Left lung (tissue), 4 donors: ENCODE measurements at regions not wholly inside any gene's neighbourhood (a gene's known extent, or its start where the extent isn't known, plus 50 kb on each side); places are given as distances from the start of the nearest gene placed in this dataset.

Source experiments
- ATAC-seq: fragments of 200-7000 bp; cut with Tn5 transposase; one replicate; pipeline ENCODE4 v1.9.1; 2020; ENCODE audit warnings: moderate library complexity
- DNase-seq, 4 donors: peaks; one replicate each; pipeline ENCODE4 v3.0.0-alpha.2; 2013 to 2020
- H3K27ac ChIP-seq, 2 donors: fragments of 200-600 bp; sonication (generic) in 1 of 2; one replicate each; pipeline versions ENCODE4 v1.5.0 to v1.8.0; 2020 to 2021
- H3K27me3 ChIP-seq, 2 donors: fragments of 200-600 bp; sonication (generic) in 1 of 2; one replicate each; pipeline versions ENCODE4 v1.5.0 to v1.8.0; 2020 to 2021
- H3K36me3 ChIP-seq, 2 donors: fragments of 200-600 bp; sonication (generic) in 1 of 2; one replicate each; pipeline versions ENCODE4 v1.5.0 to v1.8.0; 2020 to 2021
- H3K4me1 ChIP-seq, 2 donors: fragments of 200-600 bp; one replicate each; pipeline ENCODE4 v1.8.0; 2021
- H3K4me3 ChIP-seq, 2 donors: fragments of 200-600 bp; sonication (generic) in 1 of 2; one replicate each; pipeline versions ENCODE4 v1.5.0 to v1.8.0; 2020 to 2021; ENCODE audit warnings: mild to moderate bottlenecking in 1 of 2
- H3K9me3 ChIP-seq, 2 donors: fragments of 200-600 bp; sonication (generic) in 1 of 2; one replicate each; pipeline versions ENCODE4 v1.5.0 to v1.8.0; 2020 to 2021
- CTCF ChIP-seq, 2 donors: fragments of 200-600 bp; sonication (generic) in 1 of 2; IDR thresholded peaks; one replicate each; pipeline versions ENCODE4 v1.5.0 to v1.8.0; 2021; ENCODE audit warnings: antibody characterized with exemption in 2 of 2
- intact Hi-C, 2 donors: fragments of 100-400 bp; cut with DNase I; formaldehyde crosslinking; loops; one replicate each; pipeline versions ENCODE4 v1.11.2 to v1.14.2; 2022
- donor health status: DM: no; HTN: yes; CAD: no.
- donor health status: DM: no; HTN: no; CAD: no.

- peaks cover 0 to 3% of the 10 kb centered on the region in 2 donors for H3K9me3 ChIP-seq
- TF ChIP-seq CTCF (IDR thresholded peaks at IDR 0.05), result no peak
- intact Hi-C loops, result no loop called here
- ATAC-seq (no peak), DNase-seq (no peak)
- no peak overlapping the region for H3K4me3 ChIP-seq
- H3K4me1 ChIP-seq, result no peaks in the 10 kb centered on the region
- no peaks in the 10 kb centered on the region for H3K27me3 ChIP-seq
- H3K27ac ChIP-seq, result no peak overlapping the region
- H3K36me3 ChIP-seq, result no peaks in the 10 kb centered on the region
Measured at GRCh38 chr16:65934443-65934842, 432.0 kb upstream of the CDH5 start.

GRCh38 chr16:65933703-65934102, 432.8 kb upstream of the CDH5 start:
- Histone ChIP-seq H3K9me3 (peaks cover 0 to 3% of the 10 kb centered on the region in 2 donors), H3K27me3 (no peaks in the 10 kb centered on the region), H3K4me1 (no peaks in the 10 kb centered on the region), H3K36me3 (no peaks in the 10 kb centered on the region), H3K27ac (no peak overlapping the region), H3K4me3 (no peak overlapping the region)
- intact Hi-C loops, result no loop called here
- ATAC-seq, result no peak
- no peak for DNase-seq
- no peak for TF ChIP-seq CTCF (IDR thresholded peaks at IDR 0.05)

GRCh38 chr16:65932350-65933072, 434.0 kb upstream of the CDH5 start:
- no peaks in the 10 kb centered on the region for H3K27me3 ChIP-seq
- DNase-seq, result peak in 1 of 4 donors; percentile 10
- intact Hi-C loops, result no loop called here
- no peak overlapping the region for H3K4me3 ChIP-seq
- ATAC-seq, result no peak
- H3K27ac ChIP-seq, result no peak overlapping the region
- TF ChIP-seq CTCF (IDR thresholded peaks at IDR 0.05), result no peak
- H3K36me3 ChIP-seq, result no peaks in the 10 kb centered on the region
- no peaks in the 10 kb centered on the region for H3K4me1 ChIP-seq
- H3K9me3 ChIP-seq, result peaks cover 0 to 3% of the 10 kb centered on the region in 2 donors

GRCh38 chr16:65922923-65923322, 443.6 kb upstream of the CDH5 start:
- intact Hi-C loops, result no loop called here
- no peak for DNase-seq
- no peak for ATAC-seq

GRCh38 chr16:65919986-65920376, 446.5 kb upstream of the CDH5 start:
- Histone ChIP-seq H3K27ac (no peak overlapping the region), H3K4me1 (no peaks in the 10 kb centered on the region), H3K9me3 (no peaks in the 10 kb centered on the region), H3K36me3 (no peaks in the 10 kb centered on the region), H3K4me3 (no peak overlapping the region), H3K27me3 (peaks cover 0 to 8% of the 10 kb centered on the region in 2 donors)
- ATAC-seq (no peak), DNase-seq (no peak)
- intact Hi-C loops, result no loop called here
- no peak for TF ChIP-seq CTCF (IDR thresholded peaks at IDR 0.05)

More at GRCh38 chr16:65922923-65923322, 443.6 kb upstream of the CDH5 start:
- TF ChIP-seq CTCF (IDR thresholded peaks at IDR 0.05), result no peak
- Histone ChIP-seq H3K4me3 (no peak overlapping the region), H3K27ac (no peak overlapping the region), H3K9me3 (no peaks in the 10 kb centered on the region), H3K36me3 (no peaks in the 10 kb centered on the region), H3K4me1 (no peaks in the 10 kb centered on the region), H3K27me3 (peaks cover 0 to 8% of the 10 kb centered on the region in 2 donors)
